IMR-90 (cell line): ENCODE measurements at regions not wholly inside any gene's neighbourhood (a gene's known extent, or its start where the extent isn't known, plus 50 kb on each side); places are given as distances from the start of the nearest gene placed in this dataset.

Experiments used
- ATAC-seq: fragments of 200-7000 bp; cut with Tn5 transposase; 2 replicates; pipeline ENCODE4 v1.9.1; 2020; ENCODE audit warnings: low read depth, mild to moderate bottlenecking, moderate library complexity
- BruUV-seq: library from RNA; stranded (reverse); fragments of 400-500 nt; replicated peaks from 2 replicates; lab custom pipeline; 2021; lab: Mats Ljungman, UMichigan
- CTCF ChIA-PET: fragments of 300-600 bp; formaldehyde crosslinking; extraction: SDS; loops from one replicate; lab custom pipeline; 2021; ENCODE audit warnings: antibody characterized with exemption; lab: Yijun Ruan, JAX
- POLR2A ChIA-PET: fragments of 300-600 bp; sonication (Branson Sonifier 250); formaldehyde crosslinking; loops from one replicate; lab custom pipeline; 2022; ENCODE audit warnings: antibody characterized with exemption; ENCODE audit not compliant: unreplicated experiment; lab: Charles Lee
- DNase-seq: peaks from one replicate; pipeline ENCODE4 v3.0.0; 2013
- H2AFZ ChIP-seq: replicated peaks from 2 replicates; pipeline ENCODE3; 2013; ENCODE audit warnings: low read length, mild to moderate bottlenecking; ENCODE audit not compliant: poor library complexity
- H2AK5ac ChIP-seq: 2 replicates; pipeline ENCODE4 v1.6.1; 2013; ENCODE audit warnings: low read depth, low read length, inconsistent platforms
- H2AK9ac ChIP-seq: replicated peaks from 2 replicates; pipeline ENCODE3; 2013; ENCODE audit warnings: mild to moderate bottlenecking, low read depth, low read length, moderate library complexity; ENCODE audit not compliant: poor library complexity
- H2BK120ac ChIP-seq: 2 replicates; pipeline ENCODE4 v1.6.1; 2013; ENCODE audit warnings: low read depth, low read length, inconsistent platforms
- H2BK15ac ChIP-seq: 3 replicates; pipeline ENCODE4 v1.6.1; 2013; ENCODE audit warnings: low read depth, low read length, inconsistent platforms
- H2BK20ac ChIP-seq: 2 replicates; pipeline ENCODE4 v1.6.1; 2013; ENCODE audit warnings: low read depth, mild to moderate bottlenecking, inconsistent platforms, low read length, moderate library complexity
- H2BK5ac ChIP-seq: 2 replicates; pipeline ENCODE4 v1.6.1; 2013; ENCODE audit warnings: mild to moderate bottlenecking, low read depth, low read length, inconsistent platforms; ENCODE audit not compliant: poor library complexity, severe bottlenecking
- H3K14ac ChIP-seq: replicated peaks from 2 replicates; pipeline ENCODE4 v1.6.1; 2013; ENCODE audit warnings: low read depth, low read length, inconsistent platforms
- H3K18ac ChIP-seq: 2 replicates; pipeline ENCODE4 v1.6.1; 2013; ENCODE audit warnings: low read depth, low read length, control low read depth
- H3K23ac ChIP-seq: 2 replicates; pipeline ENCODE4 v1.6.1; 2013; ENCODE audit warnings: low read depth, low read length, inconsistent platforms
- H3K27ac ChIP-seq: 2 replicates; pipeline ENCODE4 v1.5.1; 2013; ENCODE audit warnings: mild to moderate bottlenecking, control low read depth, low read length; ENCODE audit not compliant: insufficient read depth
- H3K27me3 ChIP-seq: 2 replicates; pipeline ENCODE4 v1.6.1; 2013; ENCODE audit warnings: low read length; ENCODE audit not compliant: control insufficient read depth, insufficient read depth
- H3K36me3 ChIP-seq: 2 replicates; pipeline ENCODE4 v1.6.1; 2013; ENCODE audit warnings: low read length, mixed read lengths; ENCODE audit not compliant: control insufficient read depth, insufficient read depth
- H3K4ac ChIP-seq: 2 replicates; pipeline ENCODE4 v1.6.1; 2013; ENCODE audit warnings: low read depth, low read length, inconsistent platforms
- H3K4me1 ChIP-seq: 2 replicates; pipeline ENCODE4 v1.6.1; 2013; ENCODE audit warnings: low read length, mixed read lengths; ENCODE audit not compliant: control insufficient read depth, insufficient read depth
- H3K4me2 ChIP-seq: 2 replicates; pipeline ENCODE4 v1.6.1; 2013; ENCODE audit warnings: low read depth, mild to moderate bottlenecking, control low read depth, low read length, moderate library complexity
- H3K4me3 ChIP-seq: 2 replicates; pipeline ENCODE4 v1.5.1; 2013; ENCODE audit warnings: low read depth, mild to moderate bottlenecking, control low read depth, low read length, moderate library complexity; ENCODE audit not compliant: insufficient read depth
- H3K56ac ChIP-seq: 2 replicates; pipeline ENCODE4 v1.6.1; 2013; ENCODE audit warnings: low read length, inconsistent platforms; ENCODE audit not compliant: insufficient read depth; ENCODE audit errors: extremely low read depth
- H3K79me1 ChIP-seq, 2 experiments: 2 replicates each; pipeline ENCODE4 v1.6.1; 2013; ENCODE audit warnings: low read length in 2 of 2, inconsistent platforms in 1 of 2, low read depth in 1 of 2
- H3K9ac ChIP-seq: 2 replicates; pipeline ENCODE4 v1.6.1; 2013; ENCODE audit warnings: low read depth, low read length, control low read depth
- H3K9me1 ChIP-seq: 2 replicates; pipeline ENCODE4 v1.6.1; 2013; ENCODE audit warnings: low read length, inconsistent platforms; ENCODE audit not compliant: insufficient read depth
- H3K9me3 ChIP-seq: 2 replicates; pipeline ENCODE4 v1.6.1; 2013; ENCODE audit warnings: low read length; ENCODE audit not compliant: control insufficient read depth, insufficient read depth
- H4K20me1 ChIP-seq: 2 replicates; pipeline ENCODE4 v1.6.1; 2013; ENCODE audit warnings: low read length, inconsistent platforms; ENCODE audit not compliant: insufficient read depth
- H4K5ac ChIP-seq: 2 replicates; pipeline ENCODE4 v1.6.1; 2013; ENCODE audit warnings: mild to moderate bottlenecking, low read depth, low read length, control low read depth
- H4K8ac ChIP-seq, 2 experiments: 2 replicates each; pipeline ENCODE4 v1.6.1; 2013; ENCODE audit warnings: low read depth in 2 of 2, low read length in 2 of 2, control low read depth in 1 of 2, inconsistent platforms in 1 of 2
- H4K91ac ChIP-seq: 2 replicates; pipeline ENCODE4 v1.6.1; 2013; ENCODE audit warnings: low read depth, low read length, inconsistent platforms; ENCODE audit not compliant: insufficient read depth
- CEBPB ChIP-seq: IDR thresholded peaks from 2 replicates; pipeline ENCODE4 v1.6.1; 2012; ENCODE audit warnings: low read depth, low read length, improper control_type of control experiment
- CHD1 ChIP-seq: IDR thresholded peaks from 2 replicates; pipeline ENCODE4 v1.6.1; 2012; ENCODE audit warnings: low read depth, low read length, improper control_type of control experiment
- ELK1 ChIP-seq: fragments of 150-350 bp; IDR thresholded peaks from 2 replicates; pipeline ENCODE4 v1.6.1; 2016; ENCODE audit warnings: low read depth, mild to moderate bottlenecking, low read length, moderate library complexity, borderline replicate concordance
- FOS ChIP-seq: fragments of 150-350 bp; IDR thresholded peaks from 2 replicates; pipeline ENCODE4 v1.6.1; 2016; ENCODE audit warnings: low read depth, low read length
- MAZ ChIP-seq: IDR thresholded peaks from 2 replicates; pipeline ENCODE4 v1.6.1; 2012; ENCODE audit warnings: low read depth, mild to moderate bottlenecking, low read length, improper control_type of control experiment, moderate library complexity, borderline replicate concordance
- MXI1 ChIP-seq: IDR thresholded peaks from 2 replicates; pipeline ENCODE4 v1.6.1; 2012; ENCODE audit warnings: low read depth, mild to moderate bottlenecking, low read length, moderate library complexity, borderline replicate concordance
- RAD21 ChIP-seq: IDR thresholded peaks from 2 replicates; pipeline ENCODE4 v1.6.1; 2012; ENCODE audit warnings: low read length, improper control_type of control experiment
- RCOR1 ChIP-seq: IDR thresholded peaks from 2 replicates; pipeline ENCODE4 v1.6.1; 2012; ENCODE audit warnings: mild to moderate bottlenecking, low read length, improper control_type of control experiment; ENCODE audit not compliant: insufficient replicate concordance
- RFX5 ChIP-seq: IDR thresholded peaks from 2 replicates; pipeline ENCODE4 v1.8.0; 2012; ENCODE audit warnings: low read depth, mild to moderate bottlenecking, low read length, moderate library complexity
- USF2 ChIP-seq: fragments of 150-350 bp; IDR thresholded peaks from 2 replicates; pipeline ENCODE4 v1.6.1; 2017; ENCODE audit warnings: mild to moderate bottlenecking, antibody characterized with exemption, low read length, low read depth
- WGBS, 2 experiments: methylation state at CpG; one replicate each; pipeline versions ENCODE4 v1.1.5 to v1.1.7; 2013; ENCODE audit warnings: missing lambda C conversion rate in 2 of 2; ENCODE audit not compliant: insufficient read length in 1 of 2; ENCODE audit errors: extremely low coverage in 2 of 2; 5-methylcytosine and 5-hydroxymethylcytosine counted together
- dilution Hi-C: fragments of 300-500 bp; cut with HindIII; formaldehyde crosslinking; loops from one replicate; pipeline ENCODE4 v1.14.3; 2018; ENCODE audit warnings: low sequenced_read_pairs; ENCODE audit not compliant: unreplicated experiment
- in situ Hi-C: fragments of 300-500 bp; cut with MboI; formaldehyde crosslinking; loops from 3 replicates; pipeline ENCODE4 v1.14.3; 2019; ENCODE audit warnings: low sequenced_read_pairs, inconsistent platforms, mixed read lengths
- intact Hi-C: fragments of 100-400 bp; cut with micrococcal nuclease; formaldehyde crosslinking; loops from 2 replicates; pipeline ENCODE4 v1.10.0; 2022

DNA sequence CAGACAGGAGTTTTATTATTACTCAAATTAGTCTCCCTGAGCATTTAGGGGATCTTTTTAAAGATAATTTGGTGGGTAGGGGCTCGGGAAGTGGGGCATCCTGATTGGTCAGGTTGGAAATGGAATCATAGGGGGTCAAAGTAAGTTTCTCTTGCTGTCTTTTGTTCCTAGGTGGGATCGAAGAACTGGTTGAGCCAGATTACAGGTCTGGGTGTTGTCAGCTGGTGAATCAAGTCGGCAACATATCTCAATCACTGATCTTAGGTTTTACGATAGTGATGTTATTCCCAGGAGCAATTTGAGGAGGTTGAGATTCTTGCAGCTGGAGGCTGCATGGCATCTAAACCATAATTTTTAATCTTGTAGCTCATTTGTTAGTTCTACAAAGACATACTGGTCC, 629.5 kb upstream of the AMOT start:
- Histone ChIP-seq H3K9ac (no peak overlapping the region), H2BK15ac (no peak overlapping the region), H4K8ac (no peak overlapping the region), H3K79me1 (no peaks in the 10 kb centered on the region), H2BK120ac (no peak overlapping the region), H2BK20ac (no peak overlapping the region), H3K9me3 (no peaks in the 10 kb centered on the region), H4K5ac (no peak overlapping the region), H4K20me1 (no peaks in the 10 kb centered on the region), H2BK5ac (no peak overlapping the region), H3K27me3 (no peaks in the 10 kb centered on the region; the same call in none of the 2 replicates), H3K23ac (no peak overlapping the region), H3K4me3 (no peak overlapping the region), H3K18ac (no peak overlapping the region), H3K9me1 (no peaks in the 10 kb centered on the region), H2AK5ac (no peak overlapping the region), H3K4me2 (no peak overlapping the region), H4K91ac (no peak overlapping the region), H3K4me1 (no peaks in the 10 kb centered on the region), H2AFZ (no peak overlapping the region), H3K4ac (no peak overlapping the region), H3K27ac (no peak overlapping the region), H2AK9ac (no peak overlapping the region), H3K56ac (no peak overlapping the region), H3K14ac (no peak overlapping the region), H3K36me3 (no peaks in the 10 kb centered on the region)
- DNase-seq (no peak), ATAC-seq (no peak)
- ChIA-PET CTCF (no interaction called here), POLR2A (no interaction called here)
- TF ChIP-seq MXI1 (no peak), RAD21 (no peak), FOS (no peak), ELK1 (no peak), MAZ (no peak), RFX5 (no peak), RCOR1 (no peak), CHD1 (no peak), USF2 (no peak), CEBPB (no peak)
- intact Hi-C loops = no loop called here
- in situ Hi-C loops = no loop called here
- dilution Hi-C loops = no loop called here
- WGBS, 2 experiments = 0% methylated on average over 1 of the region's 4 CpGs; no CpG with 5 or more reads in 1 of the 2 experiments
- no TSS peak for BruUV-seq
